OCI-LY1 (cell line): ENCODE measurements at regions not wholly inside any gene's neighbourhood (a gene's known extent, or its start where the extent isn't known, plus 50 kb on each side); places are given as distances from the start of the nearest gene placed in this dataset.

ENCODE experiments used
- H2AFZ ChIP-seq: fragments of 200-600 bp; sonication (generic), shearing (Covaris generic); 2 replicates; pipeline ENCODE4 v1.6.0; 2014; ENCODE audit warnings: antibody characterized with exemption, mild to moderate bottlenecking, low read length
- H3F3A ChIP-seq: fragments of 200-600 bp; sonication (generic), shearing (Covaris generic); 2 replicates; pipeline ENCODE4 v1.6.0; 2014; ENCODE audit warnings: mild to moderate bottlenecking, antibody characterized with exemption, low read length, moderate library complexity; ENCODE audit not compliant: insufficient read depth
- H3K27ac ChIP-seq: fragments of 200-600 bp; sonication (generic); 2 replicates; pipeline ENCODE4 v1.5.1; 2014; ENCODE audit warnings: low read length, mixed run types, mild to moderate bottlenecking, low read depth; ENCODE audit not compliant: poor library complexity, severe bottlenecking
- H3K27me3 ChIP-seq: fragments of 200-600 bp; sonication (generic); 2 replicates; pipeline ENCODE4 v1.6.0; 2014; ENCODE audit warnings: antibody characterized with exemption, mild to moderate bottlenecking, low read length, moderate library complexity; ENCODE audit not compliant: insufficient read depth
- H3K36me3 ChIP-seq: fragments of 200-600 bp; sonication (generic); 2 replicates; pipeline ENCODE4 v1.6.1; 2014; ENCODE audit warnings: mild to moderate bottlenecking, antibody characterized with exemption, low read length, moderate library complexity, mixed read lengths; ENCODE audit not compliant: insufficient read depth
- H3K4me1 ChIP-seq: fragments of 200-600 bp; sonication (generic); 2 replicates; pipeline ENCODE4 v1.5.1; 2014; ENCODE audit warnings: mild to moderate bottlenecking, low read length, moderate library complexity; ENCODE audit not compliant: insufficient read depth, severe bottlenecking
- H3K4me2 ChIP-seq: fragments of 200-600 bp; sonication (generic), shearing (Covaris generic); 2 replicates; pipeline ENCODE4 v1.6.1; 2014; ENCODE audit warnings: low read length
- H3K4me3 ChIP-seq: fragments of 200-600 bp; sonication (generic); 2 replicates; pipeline ENCODE4 v1.5.1; 2014; ENCODE audit warnings: low read length, low read depth, mild to moderate bottlenecking, mixed read lengths; ENCODE audit not compliant: poor library complexity, severe bottlenecking
- H3K79me2 ChIP-seq: fragments of 200-600 bp; shearing (Covaris generic); 2 replicates; pipeline ENCODE4 v1.6.1; 2016; ENCODE audit warnings: mixed run types, low read length, mixed read lengths; ENCODE audit not compliant: insufficient read depth
- H3K9ac ChIP-seq: fragments of 200-600 bp; sonication (generic), shearing (Covaris generic); 2 replicates; pipeline ENCODE4 v1.6.1; 2014; ENCODE audit warnings: mild to moderate bottlenecking, low read length, mixed read lengths
- H3K9me2 ChIP-seq: fragments of 200-600 bp; sonication (generic), shearing (Covaris generic); 2 replicates; pipeline ENCODE4 v1.6.1; 2014; ENCODE audit warnings: low read depth, mild to moderate bottlenecking, low read length, mixed read lengths
- H3K9me3 ChIP-seq: fragments of 200-600 bp; shearing (Covaris generic); 2 replicates; pipeline ENCODE4 v1.6.1; 2014; ENCODE audit warnings: low read length, mixed read lengths
- H4K20me1 ChIP-seq: fragments of 200-600 bp; sonication (generic), shearing (Covaris generic); 2 replicates; pipeline ENCODE4 v1.6.0; 2016; ENCODE audit warnings: mild to moderate bottlenecking, low read length; ENCODE audit not compliant: insufficient read depth
- CTCF ChIP-seq: fragments of 200-600 bp; sonication (generic), shearing (Covaris generic); IDR thresholded peaks from 2 replicates; pipeline ENCODE4 v1.5.1; 2017; ENCODE audit warnings: mild to moderate bottlenecking, antibody characterized with exemption, low read length, moderate library complexity, mixed read lengths
- EZH2 ChIP-seq: fragments of 200-600 bp; sonication (generic), shearing (Covaris generic); IDR thresholded peaks from 2 replicates; pipeline ENCODE4 v1.8.0; 2017; ENCODE audit warnings: borderline replicate concordance, mixed run types, mild to moderate bottlenecking, antibody characterized with exemption, low read length, moderate library complexity, mixed read lengths

DNA sequence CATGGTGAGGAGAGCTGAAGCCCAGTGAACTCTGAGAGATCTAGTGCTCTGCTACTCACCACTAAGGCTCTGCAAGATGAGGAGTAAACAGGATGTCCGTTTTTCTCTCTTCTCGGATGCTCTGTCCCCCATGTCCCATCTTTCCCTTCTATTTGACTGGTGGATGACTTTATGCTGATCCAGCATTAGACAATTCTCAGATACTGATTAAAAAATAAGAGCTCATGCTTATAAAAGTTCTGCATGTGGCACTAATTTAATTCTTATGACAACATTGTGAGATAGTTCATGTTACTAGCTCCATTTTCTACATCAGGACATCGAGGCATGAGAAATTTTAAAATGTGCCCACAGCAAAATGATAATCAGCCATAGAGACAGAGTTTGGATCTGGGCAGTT, 77.0 kb downstream of the HMHB1 start:
- no peak overlapping the region for H3K4me3 ChIP-seq
- H3K36me3 ChIP-seq, result no peaks in the 10 kb centered on the region
- H3K4me1 ChIP-seq, result no peaks in the 10 kb centered on the region
- H3K9me2 ChIP-seq, result no peaks in the 10 kb centered on the region
- H3K27ac ChIP-seq, result no peak overlapping the region
- TF ChIP-seq EZH2 (no peak), CTCF (no peak)
- no peak overlapping the region for H3K4me2 ChIP-seq
- H3K9ac ChIP-seq, result no peak overlapping the region
- no peaks in the 10 kb centered on the region for H4K20me1 ChIP-seq
- no peak overlapping the region for H2AFZ ChIP-seq
- H3K9me3 ChIP-seq, result no peaks in the 10 kb centered on the region
- no peaks in the 10 kb centered on the region for H3K27me3 ChIP-seq
- H3F3A ChIP-seq, result no peaks in the 10 kb centered on the region
- H3K79me2 ChIP-seq, result no peaks in the 10 kb centered on the region

GRCh38 chr5:143889986-143890385, 78.0 kb downstream of the HMHB1 start:
- Histone ChIP-seq H3K9me2 (no peaks in the 10 kb centered on the region), H3F3A (no peaks in the 10 kb centered on the region), H3K36me3 (no peaks in the 10 kb centered on the region), H3K4me2 (no peak overlapping the region), H3K9ac (no peak overlapping the region), H4K20me1 (no peaks in the 10 kb centered on the region), H3K4me1 (no peaks in the 10 kb centered on the region), H3K27me3 (no peaks in the 10 kb centered on the region), H3K4me3 (no peak overlapping the region), H2AFZ (no peak overlapping the region), H3K9me3 (no peaks in the 10 kb centered on the region), H3K79me2 (no peaks in the 10 kb centered on the region), H3K27ac (no peak overlapping the region)
- no peak for TF ChIP-seq CTCF
- no peak for TF ChIP-seq EZH2

DNA sequence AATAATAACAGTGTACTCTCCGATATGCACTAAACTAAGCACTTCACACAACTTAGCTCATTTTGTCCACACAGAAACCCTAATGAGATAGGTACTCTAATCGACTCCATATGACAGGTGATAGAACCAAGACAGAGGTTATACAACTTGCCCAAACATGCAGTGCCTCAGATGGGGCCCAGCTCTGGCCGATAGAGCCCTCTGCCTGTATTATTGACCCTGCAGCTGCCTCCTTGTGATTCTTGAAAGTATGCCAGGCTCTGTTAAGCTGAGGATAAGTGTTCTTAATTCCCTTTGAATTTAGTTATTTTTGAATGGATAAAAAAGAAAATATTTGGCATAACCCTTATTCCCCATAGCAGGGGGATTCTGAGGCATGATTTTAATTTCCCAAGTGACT, 78.5 kb downstream of the HMHB1 start:
- Histone ChIP-seq H3F3A (no peaks in the 10 kb centered on the region), H3K4me1 (no peaks in the 10 kb centered on the region), H3K4me2 (no peak overlapping the region), H4K20me1 (no peaks in the 10 kb centered on the region), H2AFZ (no peak overlapping the region), H3K4me3 (no peak overlapping the region), H3K27ac (no peak overlapping the region), H3K9ac (no peak overlapping the region), H3K9me3 (no peaks in the 10 kb centered on the region), H3K27me3 (no peaks in the 10 kb centered on the region), H3K9me2 (no peaks in the 10 kb centered on the region), H3K79me2 (no peaks in the 10 kb centered on the region), H3K36me3 (no peaks in the 10 kb centered on the region)
- TF ChIP-seq CTCF (no peak), EZH2 (no peak)
